SW 1271 (cell line): ENCODE measurements at regions not wholly inside any gene's neighbourhood (a gene's known extent, or its start where the extent isn't known, plus 50 kb on each side); places are given as distances from the start of the nearest gene placed in this dataset.

Experiments
- DNase-seq, 2 experiments: peaks; one replicate each; lab custom pipeline; 2025; lab: John Stamatoyannopoulos, UW

GRCh38 chr11:39144351-39145130 is 2314.9 kb downstream of the LRRC4C start:
- no peak for DNase-seq

GRCh38 chr11:39139581-39139980 is 2319.9 kb downstream of the LRRC4C start:
- DNase-seq: no peak

- no peak for DNase-seq
Measured at GRCh38 chr11:39120890-39121289, 2338.6 kb downstream of the LRRC4C start.

GRCh38 chr11:39113606-39114005 is 2345.8 kb downstream of the LRRC4C start:
- no peak for DNase-seq

- no peak for DNase-seq
Measured at GRCh38 chr11:39102236-39102635, 2357.2 kb downstream of the LRRC4C start.

GRCh38 chr11:39078465-39078864 is 2381.0 kb downstream of the LRRC4C start:
- no peak for DNase-seq

GRCh38 chr11:39037611-39038010 is 2421.8 kb downstream of the LRRC4C start:
- no peak for DNase-seq

GRCh38 chr11:39036021-39036420 is 2423.4 kb downstream of the LRRC4C start:
- DNase-seq: no peak

GRCh38 chr11:39021539-39021938 is 2423.5 kb upstream of the RAG2 start:
- DNase-seq: no peak

GRCh38 chr11:39011797-39012196 is 2413.8 kb upstream of the RAG2 start:
- no peak for DNase-seq

GRCh38 chr11:38990841-38991240 is 2392.8 kb upstream of the RAG2 start:
- no peak for DNase-seq

GRCh38 chr11:38990139-38990538 is 2392.1 kb upstream of the RAG2 start:
- no peak for DNase-seq

GRCh38 chr11:38988908-38989307 is 2390.9 kb upstream of the RAG2 start:
- DNase-seq: no peak

- DNase-seq: no peak
Measured at GRCh38 chr11:38972220-38972619, 2374.2 kb upstream of the RAG2 start.

- no peak for DNase-seq
Measured at GRCh38 chr11:38971141-38971540, 2373.1 kb upstream of the RAG2 start.

- no peak for DNase-seq
Measured at GRCh38 chr11:38968951-38969350, 2370.9 kb upstream of the RAG2 start.

- DNase-seq: no peak
Measured at GRCh38 chr11:38952698-38953097, 2354.7 kb upstream of the RAG2 start.

GRCh38 chr11:38950867-38951266 is 2352.8 kb upstream of the RAG2 start:
- DNase-seq: no peak

GRCh38 chr11:38948392-38948791 is 2350.4 kb upstream of the RAG2 start:
- DNase-seq: no peak

GRCh38 chr11:38937709-38938108 is 2339.7 kb upstream of the RAG2 start:
- DNase-seq: no peak

- DNase-seq: no peak
Measured at GRCh38 chr11:38935941-38936340, 2337.9 kb upstream of the RAG2 start.

GRCh38 chr11:38927993-38928392 is 2330.0 kb upstream of the RAG2 start:
- no peak for DNase-seq

GRCh38 chr11:38924644-38925043 is 2326.6 kb upstream of the RAG2 start:
- DNase-seq: no peak

- no peak for DNase-seq
Measured at GRCh38 chr11:38900211-38900610, 2302.2 kb upstream of the RAG2 start.
